CD4-positive, alpha-beta memory T cell (primary cell): ENCODE measurements at regions not wholly inside any gene's neighbourhood (a gene's known extent, or its start where the extent isn't known, plus 50 kb on each side); places are given as distances from the start of the nearest gene placed in this dataset.

Experiments used
- CTCF ChIA-PET: fragments of 350-600 bp; sonication (Branson Sonifier 250); formaldehyde crosslinking; loops from one replicate; lab custom pipeline; 2021; ENCODE audit warnings: inconsistent platforms; ENCODE audit not compliant: partially characterized antibody; lab: Charles Lee
- POLR2A ChIA-PET: fragments of 350-600 bp; sonication (Branson Sonifier 250); formaldehyde crosslinking; loops from one replicate; lab custom pipeline; 2021; ENCODE audit not compliant: partially characterized antibody; lab: Charles Lee
- DNase-seq, 5 donors: peaks; one replicate each; pipeline versions ENCODE4 v3.0.0 to v3.0.0-alpha.2; 2020 to 2022; ENCODE audit warnings: mixed read lengths in 1 of 5
- H3K27ac ChIP-seq: one replicate; pipeline ENCODE4 v1.7.0; 2013; ENCODE audit warnings: low read depth, low read length
- H3K27me3 ChIP-seq: 2 replicates; pipeline ENCODE4 v1.7.0; 2013; ENCODE audit warnings: mild to moderate bottlenecking, low read length, moderate library complexity; ENCODE audit not compliant: insufficient read depth
- H3K36me3 ChIP-seq: 2 replicates; pipeline ENCODE4 v1.7.0; 2013; ENCODE audit warnings: mild to moderate bottlenecking, low read length, moderate library complexity; ENCODE audit not compliant: insufficient read depth
- H3K4me1 ChIP-seq: 2 replicates; pipeline ENCODE4 v1.7.0; 2013; ENCODE audit warnings: mild to moderate bottlenecking, low read length, moderate library complexity; ENCODE audit not compliant: insufficient read depth
- H3K4me3 ChIP-seq, 2 donors: one replicate each; pipeline ENCODE4 v1.7.0; 2013; ENCODE audit warnings: low read length in 2 of 2, mild to moderate bottlenecking in 1 of 2
- H3K9me3 ChIP-seq, 2 donors: one replicate each; pipeline ENCODE4 v1.7.0; 2013; ENCODE audit warnings: low read length in 2 of 2, control low read depth in 1 of 2; ENCODE audit not compliant: control insufficient read depth in 1 of 2
- H3K27ac Mint-ChIP-seq, 7 donors: one replicate each; pipeline ENCODE4 v1.8.0; 2020 to 2021; ENCODE audit warnings: mixed read lengths in 7 of 7, mild to moderate bottlenecking in 6 of 7, inconsistent platforms in 3 of 7, moderate library complexity in 3 of 7
- H3K27me3 Mint-ChIP-seq, 2 donors: one replicate each; pipeline ENCODE4 v1.8.0; 2020 to 2021; ENCODE audit warnings: mixed read lengths in 2 of 2
- H3K36me3 Mint-ChIP-seq, 2 donors: one replicate each; pipeline ENCODE4 v1.8.0; 2020 to 2021; ENCODE audit warnings: mixed read lengths in 2 of 2, inconsistent platforms in 1 of 2, mild to moderate bottlenecking in 1 of 2
- H3K4me1 Mint-ChIP-seq, 4 donors: one replicate each; pipeline ENCODE4 v1.8.0; 2020 to 2021; ENCODE audit warnings: mixed read lengths in 4 of 4, mild to moderate bottlenecking in 1 of 4
- H3K4me3 Mint-ChIP-seq, 8 donors: one replicate each; pipeline ENCODE4 v1.8.0; 2020 to 2021; ENCODE audit warnings: mixed read lengths in 8 of 8, mild to moderate bottlenecking in 7 of 8, moderate library complexity in 6 of 8, inconsistent platforms in 3 of 8
- H3K9me3 Mint-ChIP-seq, 8 donors: one replicate each; pipeline ENCODE4 v1.8.0; 2020 to 2021; ENCODE audit warnings: mixed read lengths in 8 of 8, mild to moderate bottlenecking in 5 of 8, inconsistent platforms in 3 of 8, moderate library complexity in 1 of 8
- intact Hi-C: fragments of 100-400 bp; cut with micrococcal nuclease; formaldehyde crosslinking; loops from one replicate; pipeline ENCODE4 v1.15.1; 2023

GRCh38 chr2:238573916-238574315 is 147.2 kb downstream of the ASB1 start:
- Histone ChIP-seq H3K36me3 (no peaks in the 10 kb centered on the region), H3K27ac (no peak overlapping the region), H3K27me3 (no peaks in the 10 kb centered on the region), H3K4me1 (no peaks in the 10 kb centered on the region), H3K4me3 (no peak overlapping the region), H3K9me3 (no peaks in the 10 kb centered on the region)
- Mint-ChIP-seq H3K4me1 (no peaks in the 10 kb centered on the region), H3K27ac (no peak overlapping the region), H3K36me3 (no peaks in the 10 kb centered on the region), H3K4me3 (no peak overlapping the region), H3K9me3 (no peaks in the 10 kb centered on the region), H3K27me3 (peaks cover 0 to 7% of the 10 kb centered on the region in 2 donors)
- CTCF ChIA-PET = interaction anchor here (1.0 kb wide), 2 partner anchors 8 to 221 kb away, joined by 3 to 4 read pairs; no protein-coding TSS in a partner anchor
- intact Hi-C loops = no loop called here
- POLR2A ChIA-PET = no interaction called here
- no peak for DNase-seq

GRCh38 chr2:238574490-238575271 is 148.0 kb downstream of the ASB1 start:
- Histone ChIP-seq H3K36me3 (no peaks in the 10 kb centered on the region), H3K9me3 (no peaks in the 10 kb centered on the region), H3K4me3 (no peak overlapping the region), H3K4me1 (no peaks in the 10 kb centered on the region), H3K27ac (no peak overlapping the region), H3K27me3 (no peaks in the 10 kb centered on the region)
- H3K27me3 Mint-ChIP-seq = peaks cover 5 to 11% of the 10 kb centered on the region in 2 donors
- H3K36me3 Mint-ChIP-seq = no peaks in the 10 kb centered on the region
- CTCF ChIA-PET = interaction anchor here (1.0 to 2.0 kb wide), 3 partner anchors 8 to 221 kb away, joined by 3 to 6 read pairs (median 4); no protein-coding TSS in a partner anchor
- H3K9me3 Mint-ChIP-seq = no peaks in the 10 kb centered on the region
- no peak for DNase-seq
- no peak overlapping the region for H3K4me3 Mint-ChIP-seq
- POLR2A ChIA-PET = no interaction called here
- no peaks in the 10 kb centered on the region for H3K4me1 Mint-ChIP-seq
- H3K27ac Mint-ChIP-seq = no peak overlapping the region
- intact Hi-C loops = no loop called here

- H3K27ac ChIP-seq = no peak overlapping the region
- no peaks in the 10 kb centered on the region for H3K36me3 ChIP-seq
- Mint-ChIP-seq H3K9me3 (no peaks in the 10 kb centered on the region), H3K36me3 (no peaks in the 10 kb centered on the region), H3K4me3 (no peak overlapping the region), H3K27me3 (peaks cover 9 to 13% of the 10 kb centered on the region in 2 donors), H3K4me1 (no peaks in the 10 kb centered on the region), H3K27ac (no peak overlapping the region)
- DNase-seq = no peak
- POLR2A ChIA-PET = no interaction called here
- no peaks in the 10 kb centered on the region for H3K27me3 ChIP-seq
- intact Hi-C loops = no loop called here
- no peaks in the 10 kb centered on the region for H3K4me1 ChIP-seq
- CTCF ChIA-PET = interaction anchor here (0.8 kb wide), 1 partner anchor 11 kb away, joined by 3 read pairs; no protein-coding TSS in a partner anchor
- H3K4me3 ChIP-seq = no peak overlapping the region
- no peaks in the 10 kb centered on the region for H3K9me3 ChIP-seq
These were observed 149.9 kb downstream of the ASB1 start for GRCh38 chr2:238576674-238577073.

GRCh38 chr2:238578256-238578655 is 151.5 kb downstream of the ASB1 start:
- H3K4me3 ChIP-seq = no peak overlapping the region
- Mint-ChIP-seq H3K27me3 (peaks cover 11 to 13% of the 10 kb centered on the region in 2 donors), H3K9me3 (peaks cover 0 to 3% (median 0%) of the 10 kb centered on the region in 8 donors), H3K27ac (no peak overlapping the region), H3K36me3 (no peaks in the 10 kb centered on the region), H3K4me1 (no peaks in the 10 kb centered on the region), H3K4me3 (no peak overlapping the region)
- ChIA-PET POLR2A (no interaction called here), CTCF (no interaction called here)
- no peaks in the 10 kb centered on the region for H3K9me3 ChIP-seq
- no peaks in the 10 kb centered on the region for H3K27me3 ChIP-seq
- H3K27ac ChIP-seq = no peak overlapping the region
- no peaks in the 10 kb centered on the region for H3K4me1 ChIP-seq
- intact Hi-C loops = no loop called here
- H3K36me3 ChIP-seq = no peaks in the 10 kb centered on the region
- no peak for DNase-seq

GRCh38 chr2:238580486-238580885 is 153.8 kb downstream of the ASB1 start:
- H3K4me1 ChIP-seq = no peaks in the 10 kb centered on the region
- Mint-ChIP-seq H3K27ac (no peak overlapping the region), H3K4me1 (no peaks in the 10 kb centered on the region), H3K36me3 (no peaks in the 10 kb centered on the region), H3K27me3 (peaks cover 11 to 13% of the 10 kb centered on the region in 2 donors), H3K9me3 (peaks cover 0 to 3% (median 0%) of the 10 kb centered on the region in 8 donors), H3K4me3 (no peak overlapping the region)
- intact Hi-C loops = no loop called here
- H3K9me3 ChIP-seq = no peaks in the 10 kb centered on the region
- H3K4me3 ChIP-seq = no peak overlapping the region
- POLR2A ChIA-PET = no interaction called here
- no peak for DNase-seq
- no peaks in the 10 kb centered on the region for H3K36me3 ChIP-seq
- H3K27me3 ChIP-seq = no peaks in the 10 kb centered on the region
- no peak overlapping the region for H3K27ac ChIP-seq
- CTCF ChIA-PET = no interaction called here

GRCh38 chr2:238581126-238581525 is 154.4 kb downstream of the ASB1 start:
- Histone ChIP-seq H3K4me1 (no peaks in the 10 kb centered on the region), H3K4me3 (no peak overlapping the region), H3K9me3 (no peaks in the 10 kb centered on the region), H3K36me3 (no peaks in the 10 kb centered on the region), H3K27me3 (no peaks in the 10 kb centered on the region), H3K27ac (no peak overlapping the region)
- Mint-ChIP-seq H3K36me3 (no peaks in the 10 kb centered on the region), H3K4me1 (no peaks in the 10 kb centered on the region), H3K9me3 (peaks cover 0 to 3% (median 0%) of the 10 kb centered on the region in 8 donors), H3K27ac (no peak overlapping the region), H3K27me3 (peaks cover 10 to 11% of the 10 kb centered on the region in 2 donors), H3K4me3 (no peak overlapping the region)
- ChIA-PET POLR2A (no interaction called here), CTCF (no interaction called here)
- intact Hi-C loops = no loop called here
- no peak for DNase-seq

- CTCF ChIA-PET = interaction anchor here (1.3 kb wide), 1 partner anchor 8 kb away, joined by 4 read pairs; no protein-coding TSS in a partner anchor
- Mint-ChIP-seq H3K9me3 (peaks cover 0 to 3% (median 0%) of the 10 kb centered on the region in 8 donors), H3K27ac (no peak overlapping the region)
These were observed 155.4 kb downstream of the ASB1 start for GRCh38 chr2:238582159-238582558.

More at GRCh38 chr2:238582159-238582558, 155.4 kb downstream of the ASB1 start:
- Histone ChIP-seq H3K27ac (no peak overlapping the region), H3K4me1 (no peaks in the 10 kb centered on the region), H3K27me3 (no peaks in the 10 kb centered on the region), H3K9me3 (no peaks in the 10 kb centered on the region), H3K4me3 (no peak overlapping the region), H3K36me3 (no peaks in the 10 kb centered on the region)
- H3K36me3 Mint-ChIP-seq = no peaks in the 10 kb centered on the region
- DNase-seq = no peak
- no peaks in the 10 kb centered on the region for H3K4me1 Mint-ChIP-seq
- intact Hi-C loops = no loop called here
- H3K4me3 Mint-ChIP-seq = no peak overlapping the region
- peaks cover 10 to 11% of the 10 kb centered on the region in 2 donors for H3K27me3 Mint-ChIP-seq
- POLR2A ChIA-PET = no interaction called here
